AG09309 (cell line): ENCODE measurements at regions not wholly inside any gene's neighbourhood (a gene's known extent, or its start where the extent isn't known, plus 50 kb on each side); places are given as distances from the start of the nearest gene placed in this dataset.
A peak's percentile ranks its signal among the peaks of the same experiment; 100 is the strongest.

Source experiments
- DNase-seq: peaks from one replicate; pipeline ENCODE4 v3.0.0-alpha.2; 2010; ENCODE audit warnings: low read depth
- H3K4me3 ChIP-seq: 2 replicates; pipeline ENCODE4 v1.5.1; 2011; ENCODE audit warnings: mild to moderate bottlenecking, low read depth, low read length, moderate library complexity; ENCODE audit not compliant: control insufficient read depth
- TF ChIP-seq, protein P1 (sequence below): IDR thresholded peaks from 2 replicates; pipeline ENCODE4 v1.5.1; 2011; ENCODE audit warnings: mild to moderate bottlenecking, low read depth, low read length, inconsistent platforms; ENCODE audit not compliant: insufficient read depth, control insufficient read depth; ENCODE audit errors: missing control alignments

DNA sequence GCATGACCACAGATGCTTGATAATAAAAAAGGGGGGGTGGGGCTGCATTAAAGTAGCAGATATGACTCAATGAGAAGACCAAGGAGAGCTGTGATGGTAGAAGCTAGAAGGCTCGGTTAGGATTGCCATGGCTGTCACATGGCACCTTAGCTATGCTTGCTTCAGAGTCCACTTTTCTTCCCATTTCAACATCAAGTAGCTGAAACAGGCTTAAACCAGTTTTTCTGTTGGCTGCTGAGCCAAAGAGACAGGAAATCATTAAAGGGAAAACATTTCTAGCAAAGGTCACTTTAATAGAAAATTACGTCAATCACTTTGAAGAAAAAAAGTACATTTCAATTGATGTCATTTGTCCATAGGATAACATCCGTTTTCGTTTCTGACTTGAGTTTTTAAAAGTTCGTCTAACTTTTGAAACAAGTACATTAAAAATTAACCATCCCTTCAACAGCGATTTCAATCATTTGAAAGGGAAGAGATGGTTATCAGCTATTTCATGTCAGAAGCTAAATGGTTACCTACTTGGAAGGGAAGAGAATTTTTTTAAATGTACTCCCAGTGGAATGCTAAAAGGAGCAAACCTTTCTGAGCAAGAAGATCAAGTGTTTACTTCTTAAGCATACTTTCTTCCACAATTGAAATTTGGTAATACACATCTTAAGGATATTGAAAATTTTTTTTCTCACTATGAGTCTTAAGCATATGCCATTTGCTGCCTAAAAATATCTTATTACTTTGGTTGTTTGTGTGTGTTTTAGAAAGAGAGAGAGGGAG, 488.1 kb upstream of the PRMT6 start:
- no peak overlapping the region for H3K4me3 ChIP-seq
- TF ChIP-seq, protein P1, sequence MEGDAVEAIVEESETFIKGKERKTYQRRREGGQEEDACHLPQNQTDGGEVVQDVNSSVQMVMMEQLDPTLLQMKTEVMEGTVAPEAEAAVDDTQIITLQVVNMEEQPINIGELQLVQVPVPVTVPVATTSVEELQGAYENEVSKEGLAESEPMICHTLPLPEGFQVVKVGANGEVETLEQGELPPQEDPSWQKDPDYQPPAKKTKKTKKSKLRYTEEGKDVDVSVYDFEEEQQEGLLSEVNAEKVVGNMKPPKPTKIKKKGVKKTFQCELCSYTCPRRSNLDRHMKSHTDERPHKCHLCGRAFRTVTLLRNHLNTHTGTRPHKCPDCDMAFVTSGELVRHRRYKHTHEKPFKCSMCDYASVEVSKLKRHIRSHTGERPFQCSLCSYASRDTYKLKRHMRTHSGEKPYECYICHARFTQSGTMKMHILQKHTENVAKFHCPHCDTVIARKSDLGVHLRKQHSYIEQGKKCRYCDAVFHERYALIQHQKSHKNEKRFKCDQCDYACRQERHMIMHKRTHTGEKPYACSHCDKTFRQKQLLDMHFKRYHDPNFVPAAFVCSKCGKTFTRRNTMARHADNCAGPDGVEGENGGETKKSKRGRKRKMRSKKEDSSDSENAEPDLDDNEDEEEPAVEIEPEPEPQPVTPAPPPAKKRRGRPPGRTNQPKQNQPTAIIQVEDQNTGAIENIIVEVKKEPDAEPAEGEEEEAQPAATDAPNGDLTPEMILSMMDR = no peak
- DNase-seq = no peak

DNA sequence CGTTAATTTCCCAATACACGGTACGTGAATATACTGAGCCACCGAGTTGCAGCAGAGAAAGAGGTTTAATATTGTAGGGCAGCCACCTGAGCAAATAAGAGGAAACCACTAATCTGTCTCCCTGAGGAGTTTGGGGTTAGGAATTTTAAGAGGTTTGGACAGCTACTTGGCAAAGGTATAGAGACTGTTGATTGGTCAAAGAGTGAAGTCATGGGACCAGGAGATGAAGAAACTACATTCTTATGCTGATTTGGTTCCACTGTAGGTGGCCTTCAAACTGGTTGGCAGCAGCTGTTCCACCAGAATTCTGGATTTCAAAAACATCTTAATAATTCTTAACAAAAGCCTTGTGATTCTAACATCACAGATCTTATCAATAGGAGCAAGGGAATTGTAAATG, 485.4 kb upstream of the PRMT6 start:
- no peak overlapping the region for H3K4me3 ChIP-seq
- TF ChIP-seq, protein P1 = no peak
- DNase-seq = no peak

DNA sequence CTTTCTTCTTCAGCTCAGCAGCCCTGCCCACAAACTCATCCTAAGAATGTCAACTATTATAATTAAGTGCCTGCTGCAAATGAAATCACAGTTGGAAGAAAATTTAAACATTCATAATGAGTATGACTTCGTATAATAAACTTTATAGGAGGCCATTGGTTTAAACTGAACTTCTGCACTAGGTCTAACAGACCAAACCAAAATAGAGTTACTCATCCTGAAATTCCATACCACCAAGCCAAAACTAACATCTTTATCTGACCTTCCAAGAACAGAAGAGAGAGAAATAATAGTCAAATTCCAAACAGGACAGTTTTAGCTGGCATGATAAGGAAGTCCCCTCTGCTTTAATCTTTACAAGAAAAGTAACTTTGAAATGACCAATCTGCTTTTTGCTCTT, 472.4 kb upstream of the PRMT6 start:
- H3K4me3 ChIP-seq = no peak overlapping the region
- DNase-seq = peak; percentile 2
- TF ChIP-seq, protein P1 = no peak

DNA sequence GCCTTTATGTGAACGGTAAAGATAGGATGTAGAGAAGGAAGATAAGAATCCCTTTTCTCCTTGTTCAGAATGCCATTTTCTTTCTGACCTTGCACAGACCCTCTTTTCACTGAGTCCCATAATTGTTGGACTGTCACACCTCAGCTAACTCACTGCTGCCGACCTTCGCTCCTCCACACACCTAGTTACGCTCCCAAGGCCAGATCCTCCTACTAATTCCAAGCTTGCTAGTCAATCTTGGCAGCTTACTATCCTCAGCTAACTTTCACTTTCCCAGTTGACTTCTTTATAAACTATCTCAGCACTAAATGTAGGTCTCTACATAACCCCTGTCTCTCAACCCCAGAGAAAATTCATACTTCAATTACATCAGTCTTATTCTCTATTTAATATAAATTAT, 471.8 kb upstream of the PRMT6 start:
- DNase-seq = no peak
- TF ChIP-seq, protein P1 = no peak
- no peak overlapping the region for H3K4me3 ChIP-seq

DNA sequence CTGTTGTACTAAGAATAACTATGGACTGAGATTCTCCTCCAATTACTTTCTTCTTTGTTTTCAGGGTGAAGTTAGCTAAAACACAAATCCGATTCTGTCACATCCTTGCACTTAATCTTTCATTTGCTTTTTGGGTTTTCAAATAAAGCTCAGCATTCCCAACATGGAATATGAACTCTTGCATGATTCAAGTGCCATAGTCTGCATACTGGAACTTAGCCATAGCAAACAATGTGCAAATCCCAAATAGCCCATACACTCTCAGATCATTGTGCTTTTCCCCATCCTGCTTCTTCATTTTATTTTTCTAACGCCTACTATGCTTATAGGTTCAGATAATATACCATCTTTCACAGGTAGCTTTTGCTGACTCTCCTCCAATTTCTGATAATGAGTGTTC, 455.8 kb upstream of the PRMT6 start:
- H3K4me3 ChIP-seq = no peak overlapping the region
- TF ChIP-seq, protein P1 = no peak
- DNase-seq = no peak

DNA sequence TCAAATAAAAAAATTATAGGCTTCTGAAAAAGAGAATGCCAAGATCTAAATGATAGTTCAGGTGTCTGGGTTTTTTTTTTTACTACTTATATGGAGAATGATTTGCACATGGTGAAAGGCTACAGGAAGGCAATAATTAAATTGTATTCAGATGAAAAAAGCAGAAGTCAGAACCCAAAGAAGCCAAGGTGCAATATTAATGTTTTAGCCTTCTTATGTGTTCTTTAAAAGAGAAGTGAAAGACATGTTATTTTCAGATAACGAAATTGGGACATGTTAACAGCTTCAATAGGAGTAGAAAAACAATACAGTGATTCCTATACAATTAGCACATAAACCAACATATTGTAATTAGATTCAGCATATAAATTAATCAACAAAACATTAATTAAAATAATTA, 452.9 kb upstream of the PRMT6 start:
- TF ChIP-seq, protein P1 = no peak
- DNase-seq = no peak
- no peak overlapping the region for H3K4me3 ChIP-seq
